Activated CD8-positive, alpha-beta T cell treated with anti-CD3 and anti-CD28 coated beads for 36 hours (primary cell): ENCODE measurements at regions not wholly inside any gene's neighbourhood (a gene's known extent, or its start where the extent isn't known, plus 50 kb on each side); places are given as distances from the start of the nearest gene placed in this dataset.

Source experiments
- ATAC-seq: fragments of 200-7000 bp; cut with Tn5 transposase; one replicate; pipeline ENCODE4 v1.10.0; 2021; ENCODE audit warnings: mild to moderate bottlenecking, moderate library complexity
- CTCF ChIA-PET: fragments of 350-600 bp; sonication (Branson Sonifier 250); formaldehyde crosslinking; loops from one replicate; lab custom pipeline; 2021; ENCODE audit warnings: antibody characterized with exemption; lab: Charles Lee
- POLR2A ChIA-PET: fragments of 350-600 bp; sonication (Branson Sonifier 250); formaldehyde crosslinking; loops from one replicate; lab custom pipeline; 2021; ENCODE audit warnings: antibody characterized with exemption; lab: Charles Lee
- DNase-seq: peaks from one replicate; pipeline ENCODE4 v3.0.0-alpha.2; 2020
- H3K27ac Mint-ChIP-seq: one replicate; pipeline ENCODE4 v1.8.0; 2021; ENCODE audit warnings: mild to moderate bottlenecking, mixed read lengths
- H3K27me3 Mint-ChIP-seq: one replicate; pipeline ENCODE4 v1.8.0; 2021; ENCODE audit warnings: mixed read lengths
- H3K36me3 Mint-ChIP-seq: one replicate; pipeline ENCODE4 v1.8.0; 2021; ENCODE audit warnings: low read depth, mixed read lengths
- H3K4me1 Mint-ChIP-seq: one replicate; pipeline ENCODE4 v1.8.0; 2021; ENCODE audit warnings: low read depth, mixed read lengths
- H3K4me3 Mint-ChIP-seq: one replicate; pipeline ENCODE4 v1.8.0; 2021; ENCODE audit warnings: mild to moderate bottlenecking, moderate library complexity, mixed read lengths
- H3K9me3 Mint-ChIP-seq: one replicate; pipeline ENCODE4 v1.8.0; 2021; ENCODE audit warnings: mixed read lengths
- CTCF ChIP-seq: fragments of 200-600 bp; IDR thresholded peaks from one replicate; pipeline ENCODE4 v1.8.0; 2022; ENCODE audit warnings: antibody characterized with exemption, mild to moderate bottlenecking
- intact Hi-C: fragments of 100-400 bp; cut with micrococcal nuclease; formaldehyde crosslinking; loops from one replicate; pipeline ENCODE4 v1.10.0; 2022

DNA sequence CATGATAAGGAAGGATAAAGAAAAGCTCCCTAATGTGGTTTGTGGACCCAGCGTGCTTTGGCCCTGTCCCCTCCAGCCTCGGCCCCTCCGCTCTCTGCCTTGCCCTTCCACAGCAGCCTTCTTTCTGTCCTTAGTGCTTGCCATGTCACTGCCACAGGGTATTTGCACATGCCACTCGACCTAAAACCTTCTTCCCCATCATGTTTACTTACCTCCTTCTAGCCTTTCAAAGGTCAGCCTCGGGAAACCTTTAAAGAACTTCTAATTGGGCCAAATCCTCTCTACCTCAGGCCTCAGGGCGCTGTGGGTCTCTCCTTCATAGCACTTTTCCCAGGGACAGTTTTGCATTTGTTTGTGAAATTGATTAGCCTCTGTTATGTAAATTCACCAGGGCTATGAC lies 73.0 kb downstream of the SCN11A start:
- ATAC-seq (no peak), DNase-seq (no peak)
- Mint-ChIP-seq H3K4me1 (no peaks in the 10 kb centered on the region), H3K4me3 (no peak overlapping the region), H3K9me3 (no peaks in the 10 kb centered on the region), H3K27ac (no peak overlapping the region), H3K27me3 (peaks cover 1% of the 10 kb centered on the region), H3K36me3 (no peaks in the 10 kb centered on the region)
- CTCF ChIA-PET, result interaction anchor here (1.6 to 1.7 kb wide), 2 partner anchors 18 to 21 kb away, joined by 3 to 6 read pairs; no protein-coding TSS in a partner anchor
- TF ChIP-seq CTCF, result no peak
- POLR2A ChIA-PET, result no interaction called here
- intact Hi-C loops, result no loop called here

DNA sequence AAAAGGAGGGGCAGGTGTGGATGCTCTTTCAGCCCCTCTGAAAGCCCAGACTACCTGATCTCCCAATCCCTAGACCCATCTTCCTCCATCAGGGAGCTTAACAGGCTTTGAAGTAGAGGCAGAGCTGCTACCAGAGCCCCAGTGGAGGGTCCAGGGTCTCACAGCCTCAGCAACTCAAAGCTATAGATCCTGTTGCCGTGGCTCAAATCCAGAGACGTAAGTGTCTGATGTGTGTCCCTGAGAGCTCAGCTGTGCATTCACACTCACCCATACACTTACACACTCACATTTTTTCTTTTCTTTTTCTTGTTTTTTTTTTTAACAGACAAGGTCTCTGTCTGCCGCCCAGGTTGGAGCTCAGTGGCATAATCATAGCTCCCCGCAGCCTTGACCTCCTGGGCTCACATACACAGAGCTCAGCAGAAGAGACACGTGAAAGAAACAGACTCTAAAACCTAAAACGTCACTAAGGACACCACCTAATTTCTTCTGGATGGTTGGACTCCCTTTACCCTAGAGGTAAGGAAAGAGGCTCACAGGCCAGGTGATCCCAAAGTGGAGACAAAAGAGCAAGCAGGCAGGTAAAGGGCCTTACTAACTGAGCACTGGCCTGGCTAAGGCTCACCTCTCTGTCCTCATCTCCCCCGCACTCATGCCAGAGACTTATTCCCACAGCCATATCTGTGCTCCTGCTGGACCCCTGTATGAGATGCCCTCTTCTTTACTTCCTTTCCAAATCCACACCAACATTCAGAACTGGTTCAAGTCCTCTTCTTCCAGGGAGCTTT lies 80.7 kb downstream of the SCN11A start:
- POLR2A ChIA-PET, result no interaction called here
- no peaks in the 10 kb centered on the region for H3K36me3 Mint-ChIP-seq
- CTCF ChIA-PET, result interaction anchor here (1.1 to 3.7 kb wide), 3 partner anchors 12 to 321 kb away, joined by 3 to 16 read pairs (median 3); no protein-coding TSS in a partner anchor
- ATAC-seq (no peak), DNase-seq (no peak)
- H3K4me3 Mint-ChIP-seq, result no peak overlapping the region
- intact Hi-C loops, result no loop called here
- no peaks in the 10 kb centered on the region for H3K4me1 Mint-ChIP-seq
- no peak for TF ChIP-seq CTCF
- H3K9me3 Mint-ChIP-seq, result no peaks in the 10 kb centered on the region
- H3K27ac Mint-ChIP-seq, result no peak overlapping the region
- peaks cover 5% of the 10 kb centered on the region for H3K27me3 Mint-ChIP-seq

- POLR2A ChIA-PET, result no interaction called here
- peaks cover 5% of the 10 kb centered on the region for H3K27me3 Mint-ChIP-seq
- no peak for ATAC-seq
- DNase-seq, result no peak
- TF ChIP-seq CTCF, result no peak
- no peaks in the 10 kb centered on the region for H3K9me3 Mint-ChIP-seq
- CTCF ChIA-PET, result interaction anchor here (0.6 to 3.7 kb wide), 3 partner anchors 32 to 323 kb away, joined by 3 to 16 read pairs (median 3); no protein-coding TSS in a partner anchor
- H3K4me1 Mint-ChIP-seq, result no peaks in the 10 kb centered on the region
- no peaks in the 10 kb centered on the region for H3K36me3 Mint-ChIP-seq
- H3K27ac Mint-ChIP-seq, result no peak overlapping the region
- intact Hi-C loops, result no loop called here
- H3K4me3 Mint-ChIP-seq, result no peak overlapping the region
Observed at GRCh38 chr3:38969317-38970235, 82.2 kb downstream of the SCN11A start.

- no peak for ATAC-seq
- H3K9me3 Mint-ChIP-seq, result no peaks in the 10 kb centered on the region
Observed at GRCh38 chr3:38968891-38969290, 82.9 kb downstream of the SCN11A start.

More at GRCh38 chr3:38968891-38969290, 82.9 kb downstream of the SCN11A start:
- Mint-ChIP-seq H3K27ac (no peak overlapping the region), H3K27me3 (peaks cover 5% of the 10 kb centered on the region), H3K4me1 (no peaks in the 10 kb centered on the region), H3K4me3 (no peak overlapping the region), H3K36me3 (no peaks in the 10 kb centered on the region)
- DNase-seq, result no peak
- POLR2A ChIA-PET, result no interaction called here
- TF ChIP-seq CTCF, result no peak
- CTCF ChIA-PET, result interaction anchor here (3.7 kb wide), 1 partner anchor 32 kb away, joined by 16 read pairs; no protein-coding TSS in a partner anchor
- intact Hi-C loops, result no loop called here
